Amniotic stem cell (primary cell): ENCODE measurements at regions not wholly inside any gene's neighbourhood (a gene's known extent, or its start where the extent isn't known, plus 50 kb on each side); places are given as distances from the start of the nearest gene placed in this dataset.

Experiments
- DNase-seq: peaks from one replicate; lab custom pipeline; 2025; lab: John Stamatoyannopoulos, UW

- DNase-seq: no peak
These were observed 55.5 kb downstream of the MID1IP1 start for GRCh38 chrX:38856670-38857265.

DNA sequence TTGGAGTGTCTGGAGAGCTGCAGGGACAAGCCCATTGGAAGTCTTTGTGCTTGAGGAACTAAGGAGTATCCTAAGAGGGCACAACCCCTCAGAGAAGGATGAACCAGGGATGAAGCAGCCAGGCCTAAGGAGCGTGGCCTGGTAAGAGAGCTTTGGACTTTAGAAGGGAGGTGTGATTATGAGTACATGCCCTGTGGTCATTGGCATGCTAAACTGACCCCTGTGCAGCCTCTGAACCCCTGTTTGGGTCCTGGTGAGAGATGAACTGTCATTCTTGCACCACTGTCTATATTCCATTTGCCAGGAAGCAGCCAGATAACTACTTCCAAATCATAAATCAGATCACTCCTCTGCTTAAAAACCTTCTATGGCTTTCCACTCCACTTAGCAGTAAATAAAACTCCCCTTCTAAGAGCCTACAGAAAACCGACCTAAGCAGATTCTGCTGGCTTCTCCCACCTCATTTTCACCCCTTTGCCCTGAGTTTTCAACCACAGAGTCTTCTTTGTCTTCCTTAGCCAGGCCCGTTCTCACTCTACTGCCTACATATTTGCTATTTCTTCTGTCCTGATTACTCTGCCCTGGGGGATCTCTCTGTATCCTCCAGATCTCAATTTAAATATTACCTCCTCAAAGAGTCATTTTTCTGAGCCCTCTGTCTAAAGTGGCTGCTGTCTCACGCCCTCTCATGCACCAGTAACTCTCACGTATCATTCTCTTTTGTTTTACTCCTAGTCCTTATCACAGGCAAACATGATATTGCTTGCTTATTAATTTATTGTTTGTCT lies 56.7 kb downstream of the MID1IP1 start:
- DNase-seq: no peak

DNA sequence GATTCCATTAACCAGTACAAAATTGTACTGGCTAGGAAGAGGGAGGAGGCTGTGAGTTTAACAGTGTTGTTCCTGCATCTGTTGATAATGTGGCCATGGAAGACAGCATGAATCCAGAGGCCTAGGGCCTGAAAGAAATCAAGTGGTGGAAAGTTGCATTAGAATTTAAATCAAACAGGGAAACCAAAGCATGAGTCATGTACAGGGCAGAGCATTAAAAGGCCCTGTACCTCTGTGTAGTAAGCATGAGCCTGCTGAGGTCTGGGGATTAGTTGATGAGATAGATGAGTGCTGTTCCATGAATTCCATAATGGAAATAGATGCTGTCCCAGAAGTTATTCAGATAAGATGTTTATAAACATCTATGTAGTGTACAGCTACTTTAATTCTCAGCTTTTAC lies 58.3 kb downstream of the MID1IP1 start:
- no peak for DNase-seq

- DNase-seq: no peak
These were observed 59.1 kb downstream of the MID1IP1 start for GRCh38 chrX:38860106-38861013.

DNA sequence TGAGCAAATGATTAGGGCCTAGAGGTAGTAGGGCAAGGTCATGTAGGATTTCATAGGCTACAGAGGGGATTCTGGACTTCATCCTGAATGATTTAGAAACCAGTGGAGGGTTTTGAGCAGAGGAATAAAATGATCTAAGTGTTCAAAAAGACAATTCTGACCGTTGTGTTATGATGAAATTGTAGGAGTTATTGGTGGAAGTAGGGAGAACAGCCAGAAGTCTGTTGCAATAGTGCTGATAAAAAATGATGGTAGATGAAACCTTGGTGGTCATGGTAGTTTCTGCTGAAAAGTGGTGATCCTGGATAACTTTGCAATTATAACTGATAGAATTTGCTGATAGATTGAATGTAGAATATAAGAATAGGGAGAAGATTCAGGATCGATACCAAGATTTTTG lies 60.2 kb downstream of the MID1IP1 start:
- DNase-seq: no peak

DNA sequence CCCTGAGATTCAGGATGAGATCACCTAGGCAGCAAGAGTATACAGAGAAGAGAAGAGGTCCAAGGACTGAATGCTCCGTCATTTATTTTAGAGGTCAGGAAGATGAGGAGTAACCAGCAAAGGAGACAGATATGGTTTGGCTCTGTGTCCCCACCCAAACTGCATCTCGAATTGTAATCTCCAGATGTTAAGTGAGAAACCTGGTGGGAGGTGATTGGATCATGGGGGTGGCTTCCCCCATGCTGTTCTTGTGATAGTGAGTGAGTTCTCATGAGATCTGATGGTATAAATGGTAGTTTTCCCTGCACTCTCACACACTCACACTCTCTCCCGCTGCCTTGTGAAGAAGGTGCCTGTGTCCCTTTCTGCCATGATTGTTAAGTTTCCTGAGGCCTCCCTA lies 60.8 kb downstream of the MID1IP1 start:
- no peak for DNase-seq

GRCh38 chrX:38864165-38864564 lies 62.9 kb downstream of the MID1IP1 start:
- no peak for DNase-seq

GRCh38 chrX:38868321-38868720 lies 67.1 kb downstream of the MID1IP1 start:
- DNase-seq: no peak

DNA sequence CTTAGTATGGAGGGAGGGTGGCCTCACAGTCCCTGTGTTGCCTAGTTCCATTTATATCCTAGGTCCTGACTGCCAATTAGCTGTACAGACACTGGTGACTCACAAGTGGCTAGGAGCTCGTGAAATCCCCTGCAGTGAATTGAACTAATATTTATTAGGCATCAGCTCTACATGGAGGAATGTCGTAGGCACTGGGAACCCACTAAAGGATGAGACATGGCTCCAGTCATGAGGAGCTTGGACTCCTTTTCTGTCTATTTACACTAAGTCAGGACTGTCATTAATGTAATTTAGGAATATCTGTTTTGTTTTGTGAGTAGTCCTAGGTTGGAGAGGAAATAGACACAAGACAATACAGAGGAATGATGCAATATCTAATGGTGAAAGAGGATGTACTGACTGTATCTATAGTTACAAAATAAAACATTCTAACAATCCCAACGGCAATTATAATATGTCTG lies 67.7 kb downstream of the MID1IP1 start:
- no peak for DNase-seq

- no peak for DNase-seq
These were observed 69.2 kb downstream of the MID1IP1 start for GRCh38 chrX:38870361-38870895.

GRCh38 chrX:38871129-38872029 lies 70.1 kb downstream of the MID1IP1 start:
- no peak for DNase-seq

DNA sequence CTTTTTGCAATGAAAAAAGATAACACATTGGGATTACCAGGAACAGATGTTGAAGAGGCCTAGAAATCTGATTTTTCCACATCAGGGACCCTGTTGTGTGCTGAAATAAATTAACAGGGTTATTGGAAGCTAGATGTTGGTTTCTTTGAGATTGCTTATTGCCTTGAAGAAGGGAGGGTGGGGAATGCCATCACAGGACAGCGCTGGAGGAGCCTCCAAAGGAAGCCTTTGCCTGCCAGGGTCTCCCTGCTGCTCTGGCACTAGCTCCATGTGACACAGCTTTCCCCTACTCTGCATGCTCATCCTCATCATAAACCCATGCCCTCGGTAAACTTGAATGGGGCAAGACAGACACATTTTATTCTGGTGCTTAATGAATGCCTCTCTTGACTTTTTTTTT lies 76.1 kb downstream of the MID1IP1 start:
- DNase-seq: no peak

GRCh38 chrX:38878641-38879340 lies 77.5 kb downstream of the MID1IP1 start:
- no peak for DNase-seq

- DNase-seq: no peak
These were observed 78.5 kb downstream of the MID1IP1 start for GRCh38 chrX:38879631-38880220.

DNA sequence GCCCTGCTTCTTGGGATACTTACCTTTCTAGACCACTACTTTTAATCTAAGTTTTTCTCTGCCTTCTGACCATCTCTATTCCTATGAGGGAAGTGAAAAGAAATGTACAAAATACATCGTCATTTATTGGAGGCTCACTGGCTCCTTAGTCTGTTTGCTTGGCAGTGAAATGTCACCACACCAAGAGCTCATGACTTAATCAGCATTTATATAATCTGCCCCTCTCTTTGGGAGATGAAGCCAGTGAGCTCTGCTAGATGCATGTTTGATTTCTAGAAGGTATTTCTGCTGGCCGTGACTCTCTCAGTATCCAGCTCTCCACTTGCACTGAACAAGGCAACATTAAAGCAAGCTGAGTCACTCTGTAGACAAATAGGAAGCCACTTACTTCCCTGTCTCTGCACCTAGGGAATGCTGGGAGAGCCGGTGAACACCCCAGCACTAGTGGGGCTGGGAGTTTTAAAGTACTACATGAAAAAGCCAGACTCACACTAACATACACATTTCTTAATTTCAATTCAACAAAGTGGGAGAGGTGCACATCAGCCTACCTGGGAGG lies 79.1 kb downstream of the MID1IP1 start:
- no peak for DNase-seq

DNA sequence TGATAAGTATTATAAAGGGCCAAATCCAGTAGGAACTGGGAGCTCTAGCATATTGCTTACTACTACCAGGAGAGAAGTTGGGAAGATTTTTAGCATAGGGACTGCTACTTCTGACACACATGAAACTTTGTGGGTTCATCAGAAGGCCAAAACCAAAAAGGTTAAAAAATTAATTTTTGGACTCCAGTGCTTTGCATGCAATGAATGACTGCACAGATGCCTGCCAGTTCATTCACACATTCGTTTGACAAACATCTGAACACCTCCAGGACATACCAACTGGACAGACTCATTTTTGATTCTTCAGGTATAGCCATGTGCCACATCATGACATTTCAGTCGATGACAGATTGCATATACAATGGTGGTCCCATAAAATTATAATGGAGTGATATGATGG lies 79.8 kb downstream of the MID1IP1 start:
- DNase-seq: no peak

- DNase-seq: no peak
These were observed 80.5 kb downstream of the MID1IP1 start for GRCh38 chrX:38881727-38882126.

DNA sequence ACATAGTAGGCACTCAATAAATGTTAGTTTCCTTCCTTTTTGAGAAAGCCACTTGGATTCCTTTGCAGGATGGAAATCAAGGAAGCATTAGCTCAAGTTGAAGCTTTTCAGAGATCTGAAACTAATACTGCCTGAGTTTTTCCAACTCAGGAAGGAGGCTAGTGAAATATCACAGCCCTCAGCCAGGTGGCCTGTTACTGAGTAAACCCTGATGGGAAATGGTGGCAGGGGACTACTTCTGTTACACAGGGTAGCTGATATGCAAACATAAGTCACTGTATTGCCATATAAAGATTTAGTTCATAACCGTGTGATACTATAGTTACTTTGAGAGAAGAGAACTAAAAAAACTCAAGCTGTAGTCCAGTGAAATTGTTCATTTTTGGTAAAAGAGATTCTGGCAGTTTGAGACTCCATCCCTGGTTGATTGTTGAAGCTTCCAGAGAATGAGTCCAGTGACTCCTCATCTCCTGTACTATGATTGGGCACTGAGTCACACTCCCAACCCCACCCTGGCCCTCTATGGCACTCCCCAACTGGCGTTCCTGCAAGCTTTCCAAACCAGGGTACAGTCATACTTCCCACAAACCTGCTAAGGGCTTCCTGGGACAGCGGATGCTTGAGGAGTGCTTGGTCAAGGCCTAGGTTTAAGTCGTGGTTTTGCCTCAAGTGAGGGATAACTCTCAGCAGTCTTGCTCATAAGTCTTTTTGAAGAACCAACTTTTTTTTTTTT lies 81.8 kb downstream of the MID1IP1 start:
- DNase-seq: peak; percentile 10

- DNase-seq: no peak
These were observed 84.9 kb downstream of the MID1IP1 start for GRCh38 chrX:38886112-38886511.
